MM.1S (cell line): ENCODE measurements at regions not wholly inside any gene's neighbourhood (a gene's known extent, or its start where the extent isn't known, plus 50 kb on each side); places are given as distances from the start of the nearest gene placed in this dataset.

Experiments
- DNase-seq: peaks from one replicate; pipeline ENCODE4 v3.0.0-alpha.2; 2015
- H2AFZ ChIP-seq: fragments of 300-600 bp; sonication (generic); 2 replicates; pipeline ENCODE4 v1.6.0; 2016; ENCODE audit warnings: antibody characterized with exemption, low read length
- H3F3A ChIP-seq: fragments of 300-600 bp; sonication (generic); 2 replicates; pipeline ENCODE4 v1.6.1; 2016; ENCODE audit warnings: mild to moderate bottlenecking, antibody characterized with exemption, low read length, moderate library complexity, mixed read lengths; ENCODE audit not compliant: insufficient read depth
- H3K27ac ChIP-seq: fragments of 300-600 bp; sonication (generic); 2 replicates; pipeline ENCODE4 v1.5.1; 2016; ENCODE audit warnings: mild to moderate bottlenecking, low read length
- H3K27me3 ChIP-seq: fragments of 300-600 bp; sonication (generic); replicated peaks from 2 replicates; pipeline ENCODE4 v1.6.0; 2016; ENCODE audit warnings: low read length; ENCODE audit not compliant: insufficient read depth
- H3K36me3 ChIP-seq: fragments of 300-600 bp; sonication (generic); replicated peaks from 2 replicates; pipeline ENCODE4 v1.6.1; 2016; ENCODE audit warnings: mild to moderate bottlenecking, low read length, mixed read lengths; ENCODE audit not compliant: insufficient read depth
- H3K4me1 ChIP-seq: fragments of 300-600 bp; sonication (generic); 2 replicates; pipeline ENCODE4 v1.6.1; 2016; ENCODE audit warnings: low read length, mixed read lengths
- H3K4me2 ChIP-seq: fragments of 300-600 bp; sonication (generic); 2 replicates; pipeline ENCODE4 v1.6.0; 2016; ENCODE audit warnings: low read depth, low read length
- H3K4me3 ChIP-seq: fragments of 300-600 bp; sonication (generic); 2 replicates; pipeline ENCODE4 v1.5.1; 2016; ENCODE audit warnings: low read length, mixed read lengths
- H3K79me2 ChIP-seq: fragments of 300-600 bp; sonication (generic); 2 replicates; pipeline ENCODE4 v1.6.1; 2016; ENCODE audit warnings: mixed run types, low read length, mixed read lengths
- H3K9ac ChIP-seq: fragments of 300-600 bp; sonication (generic); 2 replicates; pipeline ENCODE4 v1.6.1; 2016; ENCODE audit warnings: low read length, mixed read lengths
- H3K9me2 ChIP-seq: fragments of 300-600 bp; sonication (generic); replicated peaks from 2 replicates; pipeline ENCODE4 v1.6.1; 2016; ENCODE audit warnings: mild to moderate bottlenecking, low read length, mixed read lengths; ENCODE audit not compliant: insufficient read depth
- H3K9me3 ChIP-seq: fragments of 300-600 bp; sonication (generic); replicated peaks from 2 replicates; pipeline ENCODE4 v1.6.1; 2016; ENCODE audit warnings: mild to moderate bottlenecking, low read length, mixed read lengths; ENCODE audit not compliant: insufficient read depth
- H4K20me1 ChIP-seq: fragments of 300-600 bp; sonication (generic); 2 replicates; pipeline ENCODE4 v1.6.1; 2016; ENCODE audit warnings: mild to moderate bottlenecking, low read length, moderate library complexity, mixed read lengths; ENCODE audit not compliant: insufficient read depth
- EZH2 ChIP-seq: fragments of 300-600 bp; sonication (generic); optimal IDR thresholded peaks from 2 replicates; pipeline ENCODE3; 2017; ENCODE audit warnings: low read depth, mild to moderate bottlenecking, antibody characterized with exemption, low read length, mixed read lengths
- EZH2phosphoT487 ChIP-seq: fragments of 300-600 bp; sonication (generic); IDR thresholded peaks from 2 replicates; pipeline ENCODE4 v1.6.1; 2018; ENCODE audit warnings: antibody characterized with exemption, low read length
- TF ChIP-seq, protein P1 (sequence below): fragments of 300-600 bp; sonication (generic); IDR thresholded peaks from 2 replicates; pipeline ENCODE4 v1.5.1; 2016; ENCODE audit warnings: antibody characterized with exemption, low read length, mixed read lengths

GRCh38 chr5:163855754-163856153 lies 350.3 kb downstream of the MAT2B start:
- no peak overlapping the region for H3K4me3 ChIP-seq
- no peaks in the 10 kb centered on the region for H3K79me2 ChIP-seq
- no peaks in the 10 kb centered on the region for H3F3A ChIP-seq
- no peak for TF ChIP-seq EZH2
- no peak for TF ChIP-seq EZH2phosphoT487
- no peaks in the 10 kb centered on the region for H3K9me2 ChIP-seq
- no peak overlapping the region for H3K9ac ChIP-seq
- no peak overlapping the region for H2AFZ ChIP-seq
- H3K4me1 ChIP-seq = no peaks in the 10 kb centered on the region
- H4K20me1 ChIP-seq = no peaks in the 10 kb centered on the region
- no peaks in the 10 kb centered on the region for H3K36me3 ChIP-seq
- H3K27ac ChIP-seq = no peak overlapping the region
- H3K27me3 ChIP-seq = no peaks in the 10 kb centered on the region
- no peak for DNase-seq
- H3K9me3 ChIP-seq = no peaks in the 10 kb centered on the region
- H3K4me2 ChIP-seq = no peak overlapping the region

- no peak overlapping the region for H3K9ac ChIP-seq
- no peaks in the 10 kb centered on the region for H3K27me3 ChIP-seq
- H3F3A ChIP-seq = no peaks in the 10 kb centered on the region
- H3K4me3 ChIP-seq = no peak overlapping the region
- H3K27ac ChIP-seq = no peak overlapping the region
- H3K36me3 ChIP-seq = no peaks in the 10 kb centered on the region
- no peak for DNase-seq
- no peaks in the 10 kb centered on the region for H4K20me1 ChIP-seq
- no peaks in the 10 kb centered on the region for H3K4me1 ChIP-seq
- H3K9me3 ChIP-seq = no peaks in the 10 kb centered on the region
- no peak overlapping the region for H2AFZ ChIP-seq
- TF ChIP-seq EZH2 (no peak), EZH2phosphoT487 (no peak)
- TF ChIP-seq, protein P1, sequence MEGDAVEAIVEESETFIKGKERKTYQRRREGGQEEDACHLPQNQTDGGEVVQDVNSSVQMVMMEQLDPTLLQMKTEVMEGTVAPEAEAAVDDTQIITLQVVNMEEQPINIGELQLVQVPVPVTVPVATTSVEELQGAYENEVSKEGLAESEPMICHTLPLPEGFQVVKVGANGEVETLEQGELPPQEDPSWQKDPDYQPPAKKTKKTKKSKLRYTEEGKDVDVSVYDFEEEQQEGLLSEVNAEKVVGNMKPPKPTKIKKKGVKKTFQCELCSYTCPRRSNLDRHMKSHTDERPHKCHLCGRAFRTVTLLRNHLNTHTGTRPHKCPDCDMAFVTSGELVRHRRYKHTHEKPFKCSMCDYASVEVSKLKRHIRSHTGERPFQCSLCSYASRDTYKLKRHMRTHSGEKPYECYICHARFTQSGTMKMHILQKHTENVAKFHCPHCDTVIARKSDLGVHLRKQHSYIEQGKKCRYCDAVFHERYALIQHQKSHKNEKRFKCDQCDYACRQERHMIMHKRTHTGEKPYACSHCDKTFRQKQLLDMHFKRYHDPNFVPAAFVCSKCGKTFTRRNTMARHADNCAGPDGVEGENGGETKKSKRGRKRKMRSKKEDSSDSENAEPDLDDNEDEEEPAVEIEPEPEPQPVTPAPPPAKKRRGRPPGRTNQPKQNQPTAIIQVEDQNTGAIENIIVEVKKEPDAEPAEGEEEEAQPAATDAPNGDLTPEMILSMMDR = no peak
- no peak overlapping the region for H3K4me2 ChIP-seq
- no peaks in the 10 kb centered on the region for H3K9me2 ChIP-seq
- no peaks in the 10 kb centered on the region for H3K79me2 ChIP-seq
These were observed 356.3 kb downstream of the MAT2B start for GRCh38 chr5:163861670-163862069.

- H3K9me2 ChIP-seq = no peaks in the 10 kb centered on the region
- no peak overlapping the region for H3K4me3 ChIP-seq
- H4K20me1 ChIP-seq = no peaks in the 10 kb centered on the region
- H3K36me3 ChIP-seq = no peaks in the 10 kb centered on the region
- H3K9me3 ChIP-seq = no peaks in the 10 kb centered on the region
- H3K27me3 ChIP-seq = no peaks in the 10 kb centered on the region
- H3K4me2 ChIP-seq = no peak overlapping the region
- DNase-seq = no peak
- H3K27ac ChIP-seq = no peak overlapping the region
- TF ChIP-seq EZH2 (no peak), EZH2phosphoT487 (no peak)
- TF ChIP-seq, protein P1 = no peak
- H3K4me1 ChIP-seq = no peaks in the 10 kb centered on the region
- H3K9ac ChIP-seq = no peak overlapping the region
- no peaks in the 10 kb centered on the region for H3K79me2 ChIP-seq
- no peak overlapping the region for H2AFZ ChIP-seq
- no peaks in the 10 kb centered on the region for H3F3A ChIP-seq
These were observed 361.9 kb downstream of the MAT2B start for GRCh38 chr5:163867324-163867723.

DNA sequence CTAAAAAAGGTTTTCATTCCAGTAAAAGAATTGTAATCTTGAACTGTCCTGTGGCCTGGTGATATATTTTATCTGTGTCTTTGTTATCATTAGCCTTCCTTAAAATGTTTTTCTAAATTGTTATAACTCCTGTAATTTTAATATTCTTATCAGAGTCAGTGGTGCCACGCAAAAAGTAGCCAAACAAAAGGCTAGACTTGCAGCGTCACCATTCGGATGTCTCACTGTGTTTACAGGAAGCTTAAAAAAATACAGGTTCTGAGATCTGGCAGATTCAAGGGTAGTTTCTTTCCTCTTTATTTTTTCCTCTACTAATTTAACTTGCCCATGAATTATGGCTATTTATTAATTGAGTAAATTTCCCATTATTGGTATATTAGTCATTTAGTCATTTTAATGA lies 362.3 kb downstream of the MAT2B start:
- no peaks in the 10 kb centered on the region for H3K9me3 ChIP-seq
- no peaks in the 10 kb centered on the region for H3K9me2 ChIP-seq
- H2AFZ ChIP-seq = no peak overlapping the region
- no peak overlapping the region for H3K4me2 ChIP-seq
- H3K4me1 ChIP-seq = no peaks in the 10 kb centered on the region
- no peak for DNase-seq
- H3K4me3 ChIP-seq = no peak overlapping the region
- H3K9ac ChIP-seq = no peak overlapping the region
- no peaks in the 10 kb centered on the region for H4K20me1 ChIP-seq
- H3K79me2 ChIP-seq = no peaks in the 10 kb centered on the region
- no peaks in the 10 kb centered on the region for H3K36me3 ChIP-seq
- no peak overlapping the region for H3K27ac ChIP-seq
- H3K27me3 ChIP-seq = no peaks in the 10 kb centered on the region
- H3F3A ChIP-seq = no peaks in the 10 kb centered on the region
- TF ChIP-seq EZH2 (no peak), EZH2phosphoT487 (no peak)
- TF ChIP-seq, protein P1 = no peak
